ENCODE measurements at regions not wholly inside any gene's neighbourhood (a gene's known extent, or its start where the extent isn't known, plus 50 kb on each side); places are given as distances from the start of the nearest gene placed in this dataset.

GRCh38 chr2:186399082-186399644 is 86.9 kb upstream of the ZC3H15 start:
- Histone ChIP-seq H3K9me3 (peaks cover 0 to 41% (median 9%) of the 10 kb centered on the region in 8 donors), H3K27me3 (replicated peaks in 1 of 7) (no peaks in the 10 kb centered on the region), H3K4me1 (no peaks in the 10 kb centered on the region), H3K4me3 (no peak overlapping the region), H3K36me3 (no peaks in the 10 kb centered on the region), H3K27ac (no peak overlapping the region)
- 54 to 66% (median 57%) methylated on average over 4 of the region's 4 CpGs for WGBS, 5 donors
- no peak for TF ChIP-seq POLR2AphosphoS5 (IDR thresholded peaks at IDR 0.05)
- no peak for TF ChIP-seq POLR2A (IDR thresholded peaks at IDR 0.05)
- no peak for TF ChIP-seq CTCF (IDR thresholded peaks at IDR 0.05 in 8 of 11, conservative IDR thresholded peaks at IDR 0.05 in 3 of 11)
- intact Hi-C loops (cut with DNase I; ENCODE audit: low total_unique reads) = no loop called here
- no peak for DNase-seq

DNA sequence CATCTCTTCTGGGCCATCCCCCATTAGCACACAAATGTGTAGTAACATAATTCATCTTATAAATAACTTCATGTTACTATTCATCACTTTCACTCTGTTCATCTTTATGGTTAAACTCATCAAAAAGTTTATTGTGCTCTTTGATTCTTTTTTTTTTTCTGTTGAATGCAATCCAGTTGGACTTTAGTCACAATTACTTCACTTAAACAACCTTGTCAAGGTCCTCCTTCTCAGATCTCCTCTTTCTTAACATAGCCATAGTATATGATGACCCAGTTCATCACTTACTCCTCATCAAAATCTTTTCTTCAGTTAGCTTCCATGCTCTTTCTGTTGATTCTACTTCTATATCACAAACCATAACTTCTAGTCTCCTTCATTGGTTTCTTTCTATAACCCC is 80.2 kb upstream of the ZC3H15 start:
- Histone ChIP-seq H3K9me3 (peaks cover 0 to 13% (median 2%) of the 10 kb centered on the region in 8 donors), H3K4me3 (no peak overlapping the region), H3K27me3 (replicated peaks in 1 of 7) (no peaks in the 10 kb centered on the region), H3K27ac (no peak overlapping the region), H3K36me3 (peaks cover 0 to 4% (median 0%) of the 10 kb centered on the region in 6 donors), H3K4me1 (no peaks in the 10 kb centered on the region)
- no peak for DNase-seq
- TF ChIP-seq POLR2AphosphoS5 (IDR thresholded peaks at IDR 0.05) (no peak), POLR2A (IDR thresholded peaks at IDR 0.05) (no peak), CTCF (IDR thresholded peaks at IDR 0.05 in 8 of 11, conservative IDR thresholded peaks at IDR 0.05 in 3 of 11) (no peak)
- intact Hi-C loops (cut with DNase I; ENCODE audit: low total_unique reads) = no loop called here

- intact Hi-C loops (cut with DNase I; ENCODE audit: low total_unique reads) = no loop called here
- Histone ChIP-seq H3K9me3 (peaks cover 0 to 11% (median 0%) of the 10 kb centered on the region in 8 donors), H3K27me3 (replicated peaks in 1 of 7) (no peaks in the 10 kb centered on the region), H3K27ac (no peak overlapping the region), H3K4me3 (no peak overlapping the region), H3K4me1 (no peaks in the 10 kb centered on the region), H3K36me3 (peaks cover 0 to 4% (median 0%) of the 10 kb centered on the region in 6 donors)
- no peak for DNase-seq
- TF ChIP-seq POLR2AphosphoS5 (IDR thresholded peaks at IDR 0.05) (no peak), CTCF (IDR thresholded peaks at IDR 0.05 in 8 of 11, conservative IDR thresholded peaks at IDR 0.05 in 3 of 11) (no peak), POLR2A (IDR thresholded peaks at IDR 0.05) (no peak)
- WGBS, 5 donors = 88 to 97% (median 95%) methylated on average over 3 of the region's 3 CpGs
Observed at GRCh38 chr2:186407611-186408010, 78.4 kb upstream of the ZC3H15 start.

- 89 to 97% (median 97%) methylated on average over 2 of the region's 2 CpGs for WGBS, 5 donors
- peaks cover 0 to 7% (median 0%) of the 10 kb centered on the region in 8 donors for H3K9me3 ChIP-seq
- H3K27me3 ChIP-seq (replicated peaks in 1 of 7) = no peaks in the 10 kb centered on the region
- TF ChIP-seq CTCF (IDR thresholded peaks at IDR 0.05 in 8 of 11, conservative IDR thresholded peaks at IDR 0.05 in 3 of 11) (no peak), POLR2A (IDR thresholded peaks at IDR 0.05) (no peak), POLR2AphosphoS5 (IDR thresholded peaks at IDR 0.05) (no peak)
- DNase-seq = no peak
- H3K36me3 ChIP-seq = peaks cover 0 to 4% (median 0%) of the 10 kb centered on the region in 6 donors
- intact Hi-C loops (cut with DNase I; ENCODE audit: low total_unique reads) = no loop called here
- no peak overlapping the region for H3K27ac ChIP-seq
- no peaks in the 10 kb centered on the region for H3K4me1 ChIP-seq
- no peak overlapping the region for H3K4me3 ChIP-seq
Observed at GRCh38 chr2:186410802-186411201, 75.3 kb upstream of the ZC3H15 start.

Data from spleen (tissue), 11 donors.